ENCODE measurements at regions not wholly inside any gene's neighbourhood (a gene's known extent, or its start where the extent isn't known, plus 50 kb on each side); places are given as distances from the start of the nearest gene placed in this dataset.

GRCh38 chr1:30492451-30492850 lies 230.9 kb downstream of the MATN1 start:
- TF ChIP-seq YY1 (IDR thresholded peaks at IDR 0.05; ENCODE audit: insufficient read depth, insufficient read length), result no peak
- no peak for TF ChIP-seq ZNF274 (IDR thresholded peaks at IDR 0.05; ENCODE audit: low read depth, low read length)

Measured in NT2/D1 (cell line).